Stimulated activated CD4-positive, alpha-beta T cell treated with anti-CD3 and anti-CD28 coated beads, Interleukin-4, amount 100 ng/mL, for 48 hours (primary cell): ENCODE measurements at regions not wholly inside any gene's neighbourhood (a gene's known extent, or its start where the extent isn't known, plus 50 kb on each side); places are given as distances from the start of the nearest gene placed in this dataset.

Experiments
- DNase-seq, 2 donors: peaks; one replicate each; pipeline ENCODE4 v3.0.0-alpha.2; 2020; ENCODE audit warnings: low read depth in 2 of 2

GRCh38 chr1:38334930-38335592, 288.5 kb upstream of the POU3F1 start:
- peak in 1 of 2 donors; percentile 3 for DNase-seq

- no peak for DNase-seq
Measured at GRCh38 chr1:38332649-38333310, 286.2 kb upstream of the POU3F1 start.

GRCh38 chr1:38331496-38332210, 285.1 kb upstream of the POU3F1 start:
- no peak for DNase-seq

GRCh38 chr1:38330799-38331198, 284.2 kb upstream of the POU3F1 start:
- DNase-seq = no peak

- no peak for DNase-seq
Measured at GRCh38 chr1:38329644-38330043, 283.1 kb upstream of the POU3F1 start.

- DNase-seq = no peak
Measured at GRCh38 chr1:38328278-38329035, 281.9 kb upstream of the POU3F1 start.

GRCh38 chr1:38327559-38327973, 281.0 kb upstream of the POU3F1 start:
- no peak for DNase-seq

- no peak for DNase-seq
Measured at GRCh38 chr1:38326856-38327255, 280.3 kb upstream of the POU3F1 start.

- no peak for DNase-seq
Measured at GRCh38 chr1:38326135-38326534, 279.5 kb upstream of the POU3F1 start.

GRCh38 chr1:38312753-38313152, 266.2 kb upstream of the POU3F1 start:
- DNase-seq = no peak

- DNase-seq = no peak
Measured at GRCh38 chr1:38310079-38310478, 263.5 kb upstream of the POU3F1 start.

GRCh38 chr1:38308780-38309179, 262.2 kb upstream of the POU3F1 start:
- DNase-seq = no peak

- no peak for DNase-seq
Measured at GRCh38 chr1:38305666-38306065, 259.1 kb upstream of the POU3F1 start.

- DNase-seq = no peak
Measured at GRCh38 chr1:38303843-38304242, 257.2 kb upstream of the POU3F1 start.

- no peak for DNase-seq
Measured at GRCh38 chr1:38301040-38301439, 254.4 kb upstream of the POU3F1 start.

- DNase-seq = no peak
Measured at GRCh38 chr1:38300616-38301015, 254.0 kb upstream of the POU3F1 start.

GRCh38 chr1:38297842-38298241, 251.2 kb upstream of the POU3F1 start:
- DNase-seq = no peak

GRCh38 chr1:38297246-38297645, 250.7 kb upstream of the POU3F1 start:
- no peak for DNase-seq

- no peak for DNase-seq
Measured at GRCh38 chr1:38296047-38296446, 249.5 kb upstream of the POU3F1 start.

GRCh38 chr1:38293567-38293966, 247.0 kb upstream of the POU3F1 start:
- DNase-seq = no peak

- no peak for DNase-seq
Measured at GRCh38 chr1:38292969-38293368, 246.4 kb upstream of the POU3F1 start.

GRCh38 chr1:38291906-38292521, 245.4 kb upstream of the POU3F1 start:
- DNase-seq = no peak
